Body of pancreas (tissue), 4 donors: ENCODE measurements at regions not wholly inside any gene's neighbourhood (a gene's known extent, or its start where the extent isn't known, plus 50 kb on each side); places are given as distances from the start of the nearest gene placed in this dataset.

Source experiments
- POLR2A ChIP-seq, 3 donors: fragments of 450-650 bp; IDR thresholded peaks; one replicate each; pipeline ENCODE4 v1.6.1; 2016; ENCODE audit warnings: antibody characterized with exemption in 3 of 3, mild to moderate bottlenecking in 2 of 3
- TF ChIP-seq, protein P1 (sequence below), 7 experiments: fragments of 450-650 bp in 4 of 7; fragments of 200-600 bp in 3 of 7; sonication (generic) in 3 of 7; IDR thresholded peaks; one replicate each; pipeline ENCODE4 v1.5.1; 2016 to 2019; ENCODE audit warnings: antibody characterized with exemption in 7 of 7

DNA sequence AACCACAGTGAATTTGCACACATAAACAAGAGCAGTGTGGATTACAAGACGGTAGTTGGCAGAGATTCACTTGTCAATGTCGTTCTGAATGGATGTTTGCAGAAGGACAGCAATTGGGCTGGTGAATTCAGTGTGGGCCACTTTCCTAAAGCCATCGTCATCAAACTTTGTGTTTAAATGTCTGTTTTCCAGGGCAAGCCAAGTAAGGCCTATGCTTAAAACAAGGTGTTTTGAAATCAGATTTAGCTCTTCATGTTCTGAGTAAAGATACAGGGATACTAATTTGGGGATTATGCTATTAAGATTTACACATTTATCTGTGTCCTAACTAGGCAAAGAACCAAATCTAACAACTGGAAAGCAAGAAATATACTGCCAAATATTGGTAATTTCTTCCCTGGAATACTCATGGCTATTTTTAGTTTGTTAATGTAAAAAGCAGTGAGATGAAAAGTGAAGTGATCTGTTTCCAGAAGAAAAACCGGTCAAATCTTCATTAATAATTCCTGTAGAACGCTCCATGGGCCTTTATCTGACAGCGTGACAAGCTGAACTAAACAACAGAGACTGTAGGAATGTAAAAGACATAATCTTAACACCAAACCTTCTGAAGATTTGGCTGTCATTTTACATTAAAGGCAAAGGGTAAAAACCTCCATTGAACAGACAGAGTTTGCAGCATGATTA, 175.7 kb downstream of the ICOS start:
- TF ChIP-seq, protein P1, sequence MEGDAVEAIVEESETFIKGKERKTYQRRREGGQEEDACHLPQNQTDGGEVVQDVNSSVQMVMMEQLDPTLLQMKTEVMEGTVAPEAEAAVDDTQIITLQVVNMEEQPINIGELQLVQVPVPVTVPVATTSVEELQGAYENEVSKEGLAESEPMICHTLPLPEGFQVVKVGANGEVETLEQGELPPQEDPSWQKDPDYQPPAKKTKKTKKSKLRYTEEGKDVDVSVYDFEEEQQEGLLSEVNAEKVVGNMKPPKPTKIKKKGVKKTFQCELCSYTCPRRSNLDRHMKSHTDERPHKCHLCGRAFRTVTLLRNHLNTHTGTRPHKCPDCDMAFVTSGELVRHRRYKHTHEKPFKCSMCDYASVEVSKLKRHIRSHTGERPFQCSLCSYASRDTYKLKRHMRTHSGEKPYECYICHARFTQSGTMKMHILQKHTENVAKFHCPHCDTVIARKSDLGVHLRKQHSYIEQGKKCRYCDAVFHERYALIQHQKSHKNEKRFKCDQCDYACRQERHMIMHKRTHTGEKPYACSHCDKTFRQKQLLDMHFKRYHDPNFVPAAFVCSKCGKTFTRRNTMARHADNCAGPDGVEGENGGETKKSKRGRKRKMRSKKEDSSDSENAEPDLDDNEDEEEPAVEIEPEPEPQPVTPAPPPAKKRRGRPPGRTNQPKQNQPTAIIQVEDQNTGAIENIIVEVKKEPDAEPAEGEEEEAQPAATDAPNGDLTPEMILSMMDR (IDR thresholded peaks at IDR 0.05), result no peak
- TF ChIP-seq POLR2A (IDR thresholded peaks at IDR 0.05), result no peak
